ENCODE measurements at regions not wholly inside any gene's neighbourhood (a gene's known extent, or its start where the extent isn't known, plus 50 kb on each side); places are given as distances from the start of the nearest gene placed in this dataset.

DNA sequence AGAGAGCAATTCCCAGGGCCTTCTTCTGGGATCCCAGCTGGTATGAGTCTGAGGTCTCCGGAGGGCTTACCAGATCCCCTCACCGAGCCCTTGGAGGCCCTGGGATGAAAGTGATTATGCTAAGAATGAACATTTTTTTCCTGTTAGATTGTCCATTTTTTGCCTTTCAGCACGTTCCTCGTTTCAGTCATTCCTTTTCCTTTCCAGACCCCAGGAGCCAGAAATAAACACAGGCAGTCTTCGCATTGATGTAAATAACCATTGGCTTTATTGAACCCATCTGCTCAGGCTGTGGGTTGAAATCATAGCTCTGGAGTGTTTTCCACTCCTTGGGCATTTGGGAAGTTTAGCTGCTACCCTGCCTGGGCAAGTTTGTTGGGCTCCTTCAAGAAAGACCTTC, 320.9 kb upstream of the AUTS2 start:
- no peak for TF ChIP-seq EZH2 (IDR thresholded peaks at IDR 0.05)
- no peak for TF ChIP-seq POLR2AphosphoS5 (IDR thresholded peaks at IDR 0.05; ENCODE audit: borderline replicate concordance, low read depth, low read length)
